Hepatocyte (in vitro differentiated cells): ENCODE measurements at regions not wholly inside any gene's neighbourhood (a gene's known extent, or its start where the extent isn't known, plus 50 kb on each side); places are given as distances from the start of the nearest gene placed in this dataset.
A peak's percentile ranks its signal among the peaks of the same experiment; 100 is the strongest.

Experiments used
- DNase-seq: peaks from one replicate; pipeline ENCODE4 v3.0.0-alpha.2; 2016; ENCODE audit warnings: low spot score
- H2AFZ ChIP-seq: fragments of 200-600 bp; sonication (generic); 2 replicates; pipeline ENCODE4 v1.6.0; 2016; ENCODE audit warnings: antibody characterized with exemption, mild to moderate bottlenecking
- H3K27ac ChIP-seq: fragments of 200-600 bp; sonication (generic); 2 replicates; pipeline ENCODE4 v1.5.1; 2016; ENCODE audit warnings: mild to moderate bottlenecking
- H3K27me3 ChIP-seq: fragments of 200-600 bp; sonication (generic); 2 replicates; pipeline ENCODE4 v1.6.1; 2016
- H3K36me3 ChIP-seq: fragments of 200-600 bp; sonication (generic); replicated peaks from 2 replicates; pipeline ENCODE4 v1.5.1; 2016; ENCODE audit warnings: low read depth; ENCODE audit not compliant: insufficient read depth
- H3K4me1 ChIP-seq: fragments of 200-600 bp; sonication (generic); 2 replicates; pipeline ENCODE4 v1.5.1; 2016; ENCODE audit warnings: mild to moderate bottlenecking, moderate library complexity; ENCODE audit not compliant: insufficient read depth
- H3K4me2 ChIP-seq: fragments of 200-600 bp; sonication (generic); 2 replicates; pipeline ENCODE4 v1.6.0; 2016
- H3K4me3 ChIP-seq: fragments of 200-600 bp; sonication (generic); 2 replicates; pipeline ENCODE4 v1.5.1; 2016; ENCODE audit warnings: mild to moderate bottlenecking
- H3K79me2 ChIP-seq: fragments of 200-600 bp; sonication (generic); 2 replicates; pipeline ENCODE4 v1.6.0; 2017; ENCODE audit warnings: mild to moderate bottlenecking
- H3K9me2 ChIP-seq: fragments of 200-600 bp; sonication (generic); replicated peaks from 2 replicates; pipeline ENCODE4 v1.6.0; 2017; ENCODE audit warnings: mild to moderate bottlenecking; ENCODE audit not compliant: insufficient read depth
- H3K9me3 ChIP-seq: fragments of 200-600 bp; sonication (generic); 2 replicates; pipeline ENCODE4 v1.5.1; 2016; ENCODE audit warnings: low read depth, mild to moderate bottlenecking
- H4K20me1 ChIP-seq: fragments of 200-600 bp; sonication (generic); 2 replicates; pipeline ENCODE4 v1.6.0; 2016; ENCODE audit warnings: mild to moderate bottlenecking; ENCODE audit not compliant: insufficient read depth, poor library complexity, severe bottlenecking
- EZH2 ChIP-seq: fragments of 200-600 bp; sonication (generic); IDR thresholded peaks from 2 replicates; pipeline ENCODE4 v1.6.1; 2016; ENCODE audit warnings: antibody characterized with exemption, mild to moderate bottlenecking, borderline replicate concordance
- EZH2phosphoT487 ChIP-seq: fragments of 200-600 bp; sonication (generic); IDR thresholded peaks from one replicate; pipeline ENCODE4 v1.6.1; 2018; ENCODE audit warnings: antibody characterized with exemption, mild to moderate bottlenecking, low read depth, moderate library complexity; ENCODE audit not compliant: unreplicated experiment, severe bottlenecking
- WGBS: methylation state at CpG from one replicate; pipeline ENCODE4 v1.1.6; 2016; ENCODE audit warnings: low lambda C conversion rate; ENCODE audit errors: missing lambda C conversion rate; 5-methylcytosine and 5-hydroxymethylcytosine counted together
- TF ChIP-seq, protein P1 (sequence below): fragments of 200-600 bp; sonication (generic); IDR thresholded peaks from 2 replicates; pipeline ENCODE4 v1.5.1; 2016; ENCODE audit warnings: antibody characterized with exemption, mild to moderate bottlenecking; ENCODE audit not compliant: poor library complexity

DNA sequence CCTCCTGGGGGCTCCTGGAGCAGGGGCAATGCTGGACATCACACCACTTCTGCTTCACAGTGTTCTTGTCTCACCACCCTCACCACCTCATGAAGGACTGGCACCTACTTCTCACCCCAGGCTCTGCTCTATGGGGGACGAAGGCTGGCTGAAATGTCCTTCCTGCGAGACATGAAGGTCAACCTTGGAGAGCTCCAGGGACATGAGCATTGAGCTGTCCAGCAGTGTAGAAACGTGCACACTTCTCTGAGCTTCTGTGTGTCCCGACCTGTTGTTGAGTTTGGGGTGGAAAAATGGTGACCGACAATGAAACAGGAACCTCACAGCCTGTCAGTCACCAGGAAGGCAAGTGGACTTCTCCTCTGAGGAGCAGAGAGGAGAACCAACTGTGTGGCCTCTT lies 68.6 kb upstream of the ADAMTS16 start:
- Histone ChIP-seq H3K79me2 (no peaks in the 10 kb centered on the region), H3K36me3 (no peaks in the 10 kb centered on the region), H3K9me3 (no peaks in the 10 kb centered on the region), H3K4me2 (no peak overlapping the region), H3K4me3 (no peak overlapping the region), H3K9me2 (no peaks in the 10 kb centered on the region), H4K20me1 (no peaks in the 10 kb centered on the region), H3K4me1 (no peaks in the 10 kb centered on the region), H2AFZ (no peak overlapping the region), H3K27ac (no peak overlapping the region), H3K27me3 (no peaks in the 10 kb centered on the region)
- 87% methylated on average over 5 of the region's 5 CpGs for WGBS
- no peak for DNase-seq
- TF ChIP-seq, protein P1, sequence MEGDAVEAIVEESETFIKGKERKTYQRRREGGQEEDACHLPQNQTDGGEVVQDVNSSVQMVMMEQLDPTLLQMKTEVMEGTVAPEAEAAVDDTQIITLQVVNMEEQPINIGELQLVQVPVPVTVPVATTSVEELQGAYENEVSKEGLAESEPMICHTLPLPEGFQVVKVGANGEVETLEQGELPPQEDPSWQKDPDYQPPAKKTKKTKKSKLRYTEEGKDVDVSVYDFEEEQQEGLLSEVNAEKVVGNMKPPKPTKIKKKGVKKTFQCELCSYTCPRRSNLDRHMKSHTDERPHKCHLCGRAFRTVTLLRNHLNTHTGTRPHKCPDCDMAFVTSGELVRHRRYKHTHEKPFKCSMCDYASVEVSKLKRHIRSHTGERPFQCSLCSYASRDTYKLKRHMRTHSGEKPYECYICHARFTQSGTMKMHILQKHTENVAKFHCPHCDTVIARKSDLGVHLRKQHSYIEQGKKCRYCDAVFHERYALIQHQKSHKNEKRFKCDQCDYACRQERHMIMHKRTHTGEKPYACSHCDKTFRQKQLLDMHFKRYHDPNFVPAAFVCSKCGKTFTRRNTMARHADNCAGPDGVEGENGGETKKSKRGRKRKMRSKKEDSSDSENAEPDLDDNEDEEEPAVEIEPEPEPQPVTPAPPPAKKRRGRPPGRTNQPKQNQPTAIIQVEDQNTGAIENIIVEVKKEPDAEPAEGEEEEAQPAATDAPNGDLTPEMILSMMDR = no peak
- TF ChIP-seq EZH2phosphoT487 = no peak
- no peak for TF ChIP-seq EZH2

DNA sequence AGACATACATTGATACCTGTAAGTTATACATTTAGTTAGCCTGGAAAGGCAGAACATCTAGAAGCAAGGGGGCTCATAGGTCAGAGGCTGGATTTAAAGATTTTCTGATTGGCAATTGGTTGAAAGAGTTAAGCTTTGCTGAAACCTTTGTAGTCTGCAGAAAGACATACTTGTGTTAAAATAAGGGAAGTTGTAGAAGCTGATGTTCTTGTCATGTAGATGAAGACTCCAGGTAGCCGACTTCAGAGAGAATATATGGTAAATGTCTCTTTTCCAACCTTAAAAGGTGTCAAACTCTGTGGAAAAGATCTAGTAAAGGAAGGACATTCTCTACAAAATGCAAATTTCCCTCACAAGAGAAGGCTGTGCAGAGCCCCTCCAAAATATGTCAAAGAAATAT lies 62.9 kb upstream of the ADAMTS16 start:
- Histone ChIP-seq H3K4me2 (no peak overlapping the region), H2AFZ (no peak overlapping the region), H3K9me3 (no peaks in the 10 kb centered on the region), H4K20me1 (no peaks in the 10 kb centered on the region), H3K36me3 (no peaks in the 10 kb centered on the region), H3K4me3 (no peak overlapping the region), H3K9me2 (no peaks in the 10 kb centered on the region), H3K27me3 (no peaks in the 10 kb centered on the region), H3K27ac (no peak overlapping the region), H3K4me1 (no peaks in the 10 kb centered on the region), H3K79me2 (no peaks in the 10 kb centered on the region)
- no peak for DNase-seq
- TF ChIP-seq, protein P1 = no peak
- TF ChIP-seq EZH2phosphoT487 = no peak
- no peak for TF ChIP-seq EZH2
- WGBS = 69% methylated on average over 1 of the region's 1 CpG

- Histone ChIP-seq H3K4me1 (no peaks in the 10 kb centered on the region), H3K4me3 (no peak overlapping the region), H3K9me3 (no peaks in the 10 kb centered on the region), H3K9me2 (no peaks in the 10 kb centered on the region), H3K27ac (no peak overlapping the region), H3K27me3 (no peaks in the 10 kb centered on the region), H2AFZ (no peak overlapping the region), H3K36me3 (no peaks in the 10 kb centered on the region), H3K79me2 (no peaks in the 10 kb centered on the region), H3K4me2 (no peak overlapping the region), H4K20me1 (no peaks in the 10 kb centered on the region)
- TF ChIP-seq, protein P1 = no peak
- TF ChIP-seq EZH2 = no peak
- no peak for TF ChIP-seq EZH2phosphoT487
- 55% methylated on average over 9 of the region's 9 CpGs for WGBS
- DNase-seq = peak; percentile 14
Observed at GRCh38 chr5:5078009-5078897, 61.9 kb upstream of the ADAMTS16 start.
